ENCODE measurements at regions not wholly inside any gene's neighbourhood (a gene's known extent, or its start where the extent isn't known, plus 50 kb on each side); places are given as distances from the start of the nearest gene placed in this dataset.
"Not testable (repeated sequence)": the region's sequence is repeated elsewhere in the genome, so short reads cannot be mapped to it uniquely, and the experiment has no call there.

DNA sequence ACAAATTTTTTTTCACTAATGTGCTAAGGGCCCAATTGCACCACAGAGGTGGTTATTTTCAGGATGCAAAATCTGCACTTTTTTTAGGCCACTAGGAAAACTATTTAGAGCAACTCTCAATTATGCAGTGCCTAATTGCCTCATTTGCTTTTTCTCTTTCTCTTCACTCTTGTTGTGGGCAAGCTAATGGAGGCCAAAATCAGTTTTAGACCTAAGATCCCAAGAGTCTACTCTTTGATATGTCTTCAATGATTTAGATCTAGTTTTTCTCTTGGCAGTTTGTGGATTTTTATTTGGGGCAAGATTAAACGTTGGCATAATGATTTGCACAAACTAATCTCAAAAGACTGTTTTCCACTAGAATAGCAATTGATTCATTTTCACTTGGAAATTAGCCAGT lies 1996.9 kb downstream of the LRRC4C start:
- DNase-seq (ENCODE audit: extremely low read depth in 1 of 2, low read depth in 1 of 2) = no peak

DNA sequence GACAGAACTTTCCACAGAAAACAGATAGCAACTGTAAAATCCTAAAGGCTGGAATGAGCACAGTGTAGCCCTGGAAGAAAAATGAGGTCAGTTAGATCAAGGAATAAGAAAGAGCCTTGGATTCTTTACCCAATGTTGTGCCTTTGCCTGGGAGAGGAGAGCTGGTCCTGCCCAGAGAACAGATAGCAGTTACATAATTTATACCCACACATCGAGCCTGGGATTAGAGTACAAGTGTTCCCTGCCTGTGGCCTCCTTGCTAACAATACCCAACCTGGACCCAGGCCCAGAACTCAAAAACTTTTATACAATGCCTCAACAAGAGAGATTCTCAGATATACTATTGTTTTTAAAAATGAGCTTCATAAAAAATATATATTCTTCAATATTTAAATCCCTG lies 1998.4 kb downstream of the LRRC4C start:
- DNase-seq (ENCODE audit: extremely low read depth in 1 of 2, low read depth in 1 of 2) = no peak

DNA sequence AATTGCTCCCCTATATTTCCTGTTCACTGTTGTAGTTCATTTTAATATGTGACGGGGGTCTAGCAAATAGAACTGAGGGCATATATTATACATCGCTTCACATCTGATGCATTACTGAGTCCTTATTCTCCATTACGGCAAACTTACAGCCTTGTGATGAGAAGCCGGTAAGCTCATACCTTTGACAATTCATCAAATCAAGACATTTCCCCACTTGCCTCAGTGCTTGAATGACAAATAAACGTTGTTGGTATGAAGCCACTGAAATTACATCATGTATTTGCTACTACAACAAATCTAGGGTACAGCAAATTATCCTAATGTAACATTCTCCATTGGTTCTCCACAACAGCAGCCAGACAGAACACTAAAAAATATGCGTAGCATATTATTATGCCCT lies 1999.8 kb downstream of the LRRC4C start:
- DNase-seq (ENCODE audit: extremely low read depth in 1 of 2, low read depth in 1 of 2) = no peak

DNA sequence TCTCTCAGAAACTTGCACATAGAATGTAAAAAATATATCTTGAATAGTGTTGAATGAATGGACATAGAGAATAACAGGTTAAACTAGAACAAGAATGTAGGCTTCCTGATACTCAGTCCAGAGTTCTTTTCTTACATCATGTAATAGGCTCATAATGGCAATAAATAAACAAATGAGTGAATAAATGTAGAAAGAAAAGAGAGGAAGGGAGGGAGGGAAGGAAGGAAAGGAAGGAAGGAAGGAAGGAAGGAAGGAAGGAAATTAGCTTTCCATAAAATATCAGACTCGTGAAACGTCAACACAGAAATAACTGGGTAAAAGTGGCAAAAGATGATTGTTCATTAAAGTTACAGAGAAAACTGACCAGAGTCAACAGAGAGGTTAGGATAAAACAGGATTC lies 2001.0 kb downstream of the LRRC4C start:
- DNase-seq (ENCODE audit: extremely low read depth in 1 of 2, low read depth in 1 of 2) = no peak

DNA sequence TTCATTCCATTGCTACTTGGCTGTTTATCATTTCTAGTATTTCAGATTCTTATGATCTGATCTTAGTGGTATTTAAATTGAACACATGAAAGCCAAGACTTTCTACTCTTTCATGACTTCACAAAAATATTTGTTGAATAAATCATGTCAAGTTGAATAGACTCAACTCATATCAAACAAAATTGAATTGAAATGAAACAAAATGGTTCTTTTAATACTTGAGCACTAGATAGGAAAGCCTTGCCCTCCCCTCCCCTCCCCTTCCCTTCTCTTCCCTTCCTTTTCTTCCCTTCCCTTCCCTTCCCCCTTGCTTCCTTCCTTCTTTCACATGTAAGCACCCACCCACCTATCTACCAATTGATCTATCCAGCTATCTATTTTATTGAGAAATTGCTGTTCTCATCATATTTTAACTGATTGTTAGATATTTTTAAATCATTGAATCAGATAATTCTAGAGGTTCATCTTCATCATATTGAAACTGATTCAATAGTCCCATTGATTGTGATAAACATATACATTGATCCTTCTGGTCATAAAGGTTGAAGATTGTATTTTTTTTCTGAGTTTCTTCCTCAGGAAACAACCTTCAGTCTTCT lies 2015.9 kb downstream of the LRRC4C start:
- DNase-seq (ENCODE audit: extremely low read depth in 1 of 2, low read depth in 1 of 2) = no peak

DNA sequence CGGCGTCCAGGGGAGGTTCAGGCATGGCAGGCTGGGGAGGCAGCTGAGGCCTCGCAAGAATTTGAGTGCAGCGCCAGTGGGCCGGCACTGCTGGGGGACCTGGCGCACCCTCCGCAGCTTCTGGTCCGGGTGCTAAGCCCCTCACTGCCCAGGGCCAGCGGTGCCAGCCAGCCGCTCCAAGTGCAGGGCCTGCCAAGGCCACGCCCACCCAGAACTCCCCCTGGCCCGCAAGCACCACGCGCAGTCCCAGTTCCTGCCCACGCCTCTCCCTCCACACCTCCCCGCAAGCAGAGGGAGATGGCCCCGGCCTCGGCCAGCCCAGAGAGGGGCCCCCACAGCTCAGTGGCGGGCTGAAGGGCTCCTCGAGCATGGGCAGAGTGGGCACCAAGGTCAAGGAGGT lies 2017.3 kb downstream of the LRRC4C start:
- DNase-seq (ENCODE audit: extremely low read depth in 1 of 2, low read depth in 1 of 2) = no peak

DNA sequence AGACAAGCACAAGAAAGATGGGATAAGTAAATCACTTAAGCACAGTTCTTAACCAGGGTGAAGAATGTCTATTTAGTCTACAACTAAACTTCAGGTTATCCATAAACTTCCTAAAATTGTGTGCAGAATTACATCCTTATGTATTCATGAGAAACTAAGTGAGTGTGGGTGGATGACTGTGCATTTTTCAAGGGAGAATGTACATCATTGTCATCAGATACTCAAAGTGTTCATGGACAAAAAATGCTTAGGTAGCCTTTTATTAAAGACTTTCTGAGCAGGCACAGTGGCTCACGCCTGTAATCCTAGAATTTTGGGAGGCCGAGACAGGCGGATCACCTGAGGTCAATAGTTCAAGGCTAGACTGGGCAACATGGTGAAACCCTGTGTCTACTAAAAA lies 2023.8 kb downstream of the LRRC4C start:
- no peak for DNase-seq (ENCODE audit: extremely low read depth in 1 of 2, low read depth in 1 of 2)

DNA sequence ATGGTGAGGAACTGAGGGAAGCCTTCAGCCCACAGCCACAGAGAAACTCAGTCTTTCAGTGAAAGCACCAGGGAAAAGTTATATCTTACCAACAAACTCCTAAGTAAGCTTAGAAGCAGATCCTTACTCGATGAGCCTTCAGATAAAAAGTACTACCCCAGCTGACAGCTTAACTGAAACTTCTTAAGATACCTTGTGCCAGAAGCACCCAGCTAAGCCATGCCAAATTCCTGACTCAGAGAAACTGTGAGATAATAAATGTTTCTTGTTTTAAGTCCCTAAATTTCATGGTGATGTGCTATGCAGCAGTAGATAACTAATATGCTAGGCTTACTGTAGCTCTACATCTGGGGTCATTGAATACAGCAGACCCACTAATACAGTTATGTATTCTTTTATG lies 2025.0 kb downstream of the LRRC4C start:
- DNase-seq (ENCODE audit: extremely low read depth in 1 of 2, low read depth in 1 of 2) = no peak

DNA sequence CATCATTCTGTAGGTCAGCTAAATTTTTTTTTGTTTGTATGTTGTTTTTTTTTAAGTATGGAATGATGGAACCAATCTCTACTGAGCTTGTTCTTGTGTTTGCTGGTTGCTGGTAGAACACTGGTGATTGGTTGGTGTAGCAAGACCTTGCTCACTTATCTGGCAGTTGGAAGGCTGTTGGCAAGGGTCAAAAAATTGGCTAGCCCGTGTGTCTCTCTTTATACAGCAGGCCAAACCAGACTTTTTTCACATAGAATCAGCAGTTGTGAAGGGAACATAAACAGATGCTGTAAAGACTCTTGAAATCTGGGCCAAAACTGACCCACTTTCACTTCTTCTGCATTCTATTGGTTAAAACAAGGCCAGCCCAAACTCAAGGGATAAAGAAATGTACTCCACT lies 2026.5 kb downstream of the LRRC4C start:
- DNase-seq (ENCODE audit: extremely low read depth in 1 of 2, low read depth in 1 of 2) = no peak

DNA sequence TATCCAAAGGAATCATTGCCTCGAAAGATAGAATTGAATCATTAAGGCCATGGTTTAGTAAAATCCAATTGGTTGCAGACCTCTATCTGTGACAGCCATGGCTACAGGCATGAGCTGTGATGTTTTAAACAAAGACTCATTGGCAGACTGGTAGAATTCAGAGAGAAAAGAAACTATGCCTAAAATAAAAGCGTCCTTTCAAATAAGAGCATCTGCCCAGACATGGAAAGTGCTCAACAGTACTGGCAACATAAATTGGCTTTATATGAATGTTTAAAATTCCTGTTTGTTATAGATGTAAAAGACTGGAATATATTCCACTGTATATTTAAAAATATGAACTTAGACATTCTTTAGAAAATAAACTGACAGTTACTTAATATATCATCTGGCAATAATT lies 2034.2 kb downstream of the LRRC4C start:
- no peak for DNase-seq (ENCODE audit: extremely low read depth in 1 of 2, low read depth in 1 of 2)

DNA sequence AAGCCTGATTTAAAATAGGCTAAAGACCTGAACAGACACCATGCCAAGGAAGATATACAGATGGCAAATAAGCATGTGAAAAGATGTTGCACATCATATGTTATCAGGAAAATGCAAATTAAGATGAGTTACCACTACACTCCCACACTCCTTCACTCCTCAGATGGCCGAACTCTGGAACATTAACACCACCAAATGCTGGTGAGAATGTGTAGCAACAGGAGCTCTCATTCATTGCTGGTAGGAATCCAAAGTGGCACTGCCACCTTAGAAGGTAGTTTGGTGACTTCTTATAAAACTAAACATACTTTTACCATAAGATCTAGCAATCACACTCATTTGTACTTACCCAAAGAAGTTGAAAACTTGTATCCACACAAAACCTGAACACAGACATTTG lies 2047.3 kb downstream of the LRRC4C start:
- DNase-seq (ENCODE audit: extremely low read depth in 1 of 2, low read depth in 1 of 2) = no peak

DNA sequence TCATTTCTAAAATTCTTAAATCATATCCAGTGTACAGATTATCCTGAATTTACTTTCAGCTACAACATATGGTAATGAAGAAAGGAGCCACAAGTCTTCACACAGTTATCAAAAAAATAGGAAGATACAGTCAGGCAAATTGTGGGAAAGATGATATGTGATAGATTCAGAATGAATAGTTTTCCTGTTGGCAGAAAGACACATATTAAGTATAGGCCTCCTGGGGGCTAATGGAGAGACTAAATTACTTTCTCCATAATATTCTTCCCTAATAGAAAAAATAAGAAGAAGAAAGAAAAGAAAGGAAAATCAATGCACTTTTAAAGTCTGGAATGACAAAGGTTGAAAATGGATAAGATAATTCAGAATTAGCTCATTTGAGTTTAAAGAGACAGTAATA lies 2073.5 kb downstream of the LRRC4C start:
- DNase-seq (ENCODE audit: extremely low read depth in 1 of 2, low read depth in 1 of 2) = no peak

DNA sequence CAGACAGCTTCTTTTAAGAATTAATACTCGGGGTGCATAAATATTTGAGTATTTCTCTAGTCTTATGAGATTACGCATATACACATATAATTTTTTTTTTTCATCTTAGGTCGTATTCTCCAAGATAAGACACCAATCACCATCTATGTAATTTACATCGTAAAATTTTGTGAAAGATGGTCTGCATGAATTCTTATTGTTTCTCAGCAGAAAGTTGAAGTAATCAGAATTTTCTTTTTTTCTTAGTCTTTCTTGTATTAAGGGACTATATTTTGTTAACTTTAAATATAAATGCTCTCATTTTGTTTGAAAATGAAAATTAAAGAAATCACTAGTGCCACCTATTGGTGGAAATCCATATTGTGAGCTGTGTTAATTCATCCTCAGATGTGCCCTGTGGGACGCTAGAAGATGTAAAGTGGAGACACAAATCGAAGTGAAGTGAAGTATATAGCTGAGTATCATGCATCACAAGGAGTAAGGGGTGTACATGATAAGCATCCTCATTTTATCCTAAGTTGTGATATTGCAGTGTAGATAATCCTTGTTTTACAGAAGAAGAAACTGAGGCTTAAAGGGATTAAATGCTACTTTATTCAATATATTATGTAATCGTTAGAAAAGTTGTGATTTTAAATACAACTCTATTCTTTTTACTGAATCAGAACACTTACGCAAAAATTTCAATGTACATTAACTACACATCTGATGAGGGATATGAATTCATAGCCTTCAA lies 2084.3 kb downstream of the LRRC4C start:
- DNase-seq (ENCODE audit: extremely low read depth in 1 of 2, low read depth in 1 of 2) = no peak

DNA sequence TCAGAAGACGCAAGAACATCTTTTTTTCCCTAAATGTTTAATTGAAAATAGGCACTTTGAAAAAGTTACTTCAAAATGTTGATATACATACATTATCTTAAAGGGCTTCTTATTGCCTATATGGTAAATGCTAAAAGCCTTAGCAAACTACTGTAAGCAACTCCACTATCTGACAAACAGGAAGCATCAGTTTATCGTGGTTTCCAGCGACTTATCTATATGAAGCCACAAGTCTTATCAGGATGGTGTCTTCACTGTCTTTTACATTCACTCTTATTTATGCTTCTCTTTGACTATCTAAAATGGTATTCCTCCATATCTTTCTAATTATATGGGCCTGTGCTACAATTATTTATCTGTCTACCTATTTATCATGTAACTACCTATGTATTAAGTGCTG lies 2091.9 kb downstream of the LRRC4C start:
- no peak for DNase-seq (ENCODE audit: extremely low read depth in 1 of 2, low read depth in 1 of 2)

DNA sequence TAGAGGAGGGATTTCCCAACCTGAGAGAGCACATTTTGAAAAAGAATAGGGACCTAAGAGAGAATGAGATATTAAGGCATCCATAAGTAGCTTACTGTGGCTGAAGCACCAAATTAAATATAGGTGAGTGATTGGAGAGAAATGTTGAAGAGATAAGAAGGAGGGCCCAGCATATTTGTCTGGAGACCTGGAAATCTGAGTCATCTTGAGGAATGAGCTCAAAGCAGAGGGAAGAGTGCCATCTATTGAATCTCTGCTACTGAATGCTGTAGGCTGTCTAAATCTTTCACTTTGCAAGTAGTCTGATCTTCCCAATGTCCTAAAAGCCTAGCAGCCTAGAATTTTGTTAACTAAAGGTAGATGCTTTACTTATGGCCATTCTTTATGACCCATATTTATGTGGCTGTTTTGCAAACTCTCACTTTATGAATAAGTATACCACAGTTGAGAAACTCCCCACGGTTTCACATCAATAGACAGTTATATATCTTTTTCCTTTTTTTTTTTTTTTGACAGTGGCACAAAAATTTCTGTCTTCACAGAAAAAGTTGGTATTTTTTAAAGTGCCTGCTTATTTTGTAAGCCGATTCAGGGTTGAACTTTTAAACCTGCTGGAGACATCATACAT lies 2093.5 kb downstream of the LRRC4C start:
- DNase-seq (ENCODE audit: extremely low read depth in 1 of 2, low read depth in 1 of 2) = no peak

DNA sequence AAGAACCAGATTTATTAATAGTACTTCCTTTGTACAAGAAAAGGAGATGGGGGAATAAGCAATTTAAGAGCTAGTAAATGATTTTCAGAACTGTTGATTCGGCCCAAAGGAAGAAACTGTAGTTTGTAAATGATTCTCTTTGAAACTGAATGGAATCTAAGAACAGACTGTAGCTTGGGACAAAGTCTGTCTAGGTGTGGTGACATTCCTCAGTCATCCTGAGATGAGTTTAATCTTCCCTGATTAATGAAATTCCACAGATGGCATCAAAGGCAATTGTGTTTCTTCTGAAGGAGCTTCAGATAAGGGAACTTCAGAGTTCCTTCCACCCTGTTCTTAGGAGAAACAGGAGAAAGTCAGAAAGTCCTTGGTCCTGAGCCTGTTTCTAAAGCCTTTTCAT lies 2095.9 kb downstream of the LRRC4C start:
- no peak for DNase-seq (ENCODE audit: extremely low read depth in 1 of 2, low read depth in 1 of 2)

DNA sequence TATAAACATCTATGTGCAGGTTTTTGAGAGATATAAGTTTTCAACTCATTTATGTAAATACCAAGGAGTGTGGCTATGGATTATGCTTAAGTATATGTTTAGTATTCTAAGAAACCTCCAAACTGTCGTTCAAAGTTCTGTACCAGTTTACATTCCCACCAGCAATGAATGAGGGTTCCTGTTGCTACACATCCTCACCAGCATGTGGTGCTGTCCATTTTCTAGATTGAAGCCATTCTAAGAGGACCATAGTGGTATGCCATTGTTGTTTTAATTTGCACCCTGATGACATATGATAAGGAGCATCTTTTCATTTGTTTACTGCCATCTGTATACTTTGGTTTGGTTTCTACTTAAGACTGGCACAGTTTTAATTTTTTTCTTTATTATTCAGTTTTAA lies 2097.9 kb downstream of the LRRC4C start:
- DNase-seq (ENCODE audit: extremely low read depth in 1 of 2, low read depth in 1 of 2) = no peak

DNA sequence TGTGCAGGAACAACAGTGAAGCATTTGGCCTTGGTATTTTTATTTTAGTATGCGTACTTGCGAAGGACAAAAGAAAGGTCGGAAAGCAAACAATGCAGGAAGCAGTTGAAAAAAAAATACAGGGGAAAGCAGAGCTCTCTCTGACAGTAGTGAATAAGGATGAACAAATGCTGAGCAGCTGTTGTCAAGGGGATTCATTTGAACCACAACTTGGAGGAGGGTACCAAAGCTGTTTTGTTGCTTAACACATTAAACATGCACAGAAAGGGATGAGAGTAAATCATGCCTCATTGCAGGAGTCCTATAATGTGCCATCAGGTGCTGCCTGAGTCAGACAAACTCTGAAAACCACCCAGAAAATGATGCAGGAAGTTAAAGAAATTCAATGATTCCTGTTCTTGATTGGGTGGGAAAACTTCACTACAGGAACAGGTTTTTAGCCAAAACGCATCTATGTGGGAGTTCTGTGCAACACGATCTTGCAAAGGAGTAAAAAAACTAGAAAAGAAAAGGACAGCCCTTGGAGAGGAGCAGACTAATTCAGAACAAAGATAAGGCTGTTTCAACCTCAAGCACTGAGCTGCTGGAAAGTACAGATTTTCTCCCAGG lies 2113.5 kb downstream of the LRRC4C start:
- no peak for DNase-seq (ENCODE audit: extremely low read depth in 1 of 2, low read depth in 1 of 2)

DNA sequence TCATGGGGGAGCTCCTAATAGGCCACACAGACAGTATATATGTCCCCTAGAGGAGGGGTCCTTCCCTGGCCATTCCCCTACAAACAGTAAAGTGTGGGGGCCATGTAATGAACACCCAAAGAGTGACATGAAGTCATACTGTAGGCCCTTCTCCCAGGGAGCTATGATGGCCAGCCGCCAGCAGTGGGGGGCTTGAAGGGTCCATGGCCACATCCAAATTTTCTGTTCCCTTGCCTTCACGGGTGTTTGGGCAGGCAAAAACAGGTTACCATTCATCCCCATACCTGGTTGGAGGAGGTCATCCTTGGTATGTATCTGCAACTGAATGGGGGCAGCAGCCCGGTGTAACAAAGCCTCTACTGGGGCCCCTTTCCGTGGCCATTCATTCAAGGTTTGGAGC lies 2118.0 kb downstream of the LRRC4C start:
- no peak for DNase-seq (ENCODE audit: extremely low read depth in 1 of 2, low read depth in 1 of 2)

DNA sequence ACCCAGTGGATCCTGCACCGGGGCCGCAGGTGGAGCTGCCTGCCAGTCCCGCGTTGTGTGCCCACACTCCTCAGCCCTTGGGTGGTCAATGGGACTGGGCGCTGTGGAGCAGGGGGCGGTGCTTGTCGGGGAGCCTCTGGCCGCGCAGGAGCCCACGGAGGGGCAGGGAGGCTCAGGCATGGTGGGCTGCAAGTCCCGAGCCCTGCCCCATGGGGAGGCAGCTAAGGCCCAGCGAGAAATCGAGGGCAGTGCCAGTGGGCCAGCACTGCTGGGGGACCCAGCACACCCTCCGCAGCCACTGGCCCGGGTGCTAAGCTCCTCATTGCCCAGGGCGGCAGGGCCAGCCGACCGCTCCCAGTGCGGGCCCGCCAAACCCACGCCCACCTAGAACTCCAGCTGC lies 2126.4 kb downstream of the LRRC4C start:
- DNase-seq (ENCODE audit: extremely low read depth in 1 of 2, low read depth in 1 of 2) = not testable (repeated sequence)

DNA sequence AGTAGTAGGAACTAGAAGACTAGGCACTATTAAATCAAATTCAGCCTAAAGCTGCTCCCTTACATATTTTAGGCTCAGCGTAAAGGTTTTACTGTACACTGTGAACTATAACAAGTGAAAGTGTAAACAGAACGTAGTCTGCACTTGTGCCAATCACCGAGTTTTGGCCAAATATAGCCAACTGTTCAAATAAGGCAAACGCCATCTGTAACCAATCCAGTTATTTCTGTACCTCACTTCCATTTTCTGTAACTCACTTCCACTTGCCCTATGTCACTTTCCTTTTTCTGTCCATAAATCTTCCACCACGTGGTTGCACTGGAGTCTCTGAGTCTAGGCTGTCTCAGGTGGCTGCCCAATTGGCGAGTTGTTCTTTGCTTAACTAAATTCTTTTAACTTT lies 2132.2 kb downstream of the LRRC4C start:
- DNase-seq (ENCODE audit: extremely low read depth in 1 of 2, low read depth in 1 of 2) = no peak

DNA sequence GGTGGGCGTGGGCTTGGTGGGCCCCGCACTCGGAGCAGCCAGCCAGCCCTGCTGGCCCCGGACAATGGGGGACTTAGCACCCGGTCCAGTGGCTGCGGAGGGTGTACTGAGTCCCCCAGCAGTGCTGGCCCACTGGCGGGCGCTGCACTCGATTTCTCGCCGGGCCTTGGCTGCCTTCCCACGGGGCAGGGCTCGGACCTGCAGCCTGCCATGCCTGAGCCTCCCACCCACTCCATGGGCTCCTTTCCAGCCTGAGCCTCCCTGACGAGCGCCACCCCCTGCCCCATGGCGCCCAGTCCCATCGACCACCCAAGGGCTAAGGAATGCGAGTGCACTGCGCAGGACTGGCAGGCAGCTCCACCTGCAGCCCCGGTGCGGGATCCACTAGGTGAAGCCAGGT lies 2147.6 kb downstream of the LRRC4C start:
- DNase-seq (ENCODE audit: extremely low read depth in 1 of 2, low read depth in 1 of 2) = not testable (repeated sequence)

Measured in activated CD8-positive, alpha-beta memory T cell treated with anti-CD3 and anti-CD28 coated beads for 1 hour (primary cell).